22Rv1 (cell line): ENCODE measurements at regions not wholly inside any gene's neighbourhood (a gene's known extent, or its start where the extent isn't known, plus 50 kb on each side); places are given as distances from the start of the nearest gene placed in this dataset.

Source experiments
- CTCF ChIP-seq: fragments of 450-650 bp; IDR thresholded peaks from 2 replicates; pipeline ENCODE4 v1.5.1; 2017; ENCODE audit warnings: mild to moderate bottlenecking
- ZFX ChIP-seq: fragments of 450-650 bp; IDR thresholded peaks from 2 replicates; pipeline ENCODE4 v1.6.1; 2017; ENCODE audit warnings: antibody characterized with exemption, borderline replicate concordance

GRCh38 chr2:176763851-176764404, 448.7 kb upstream of the HNRNPA3 start:
- TF ChIP-seq CTCF = no peak
- no peak for TF ChIP-seq ZFX
